ENCODE measurements at regions not wholly inside any gene's neighbourhood (a gene's known extent, or its start where the extent isn't known, plus 50 kb on each side); places are given as distances from the start of the nearest gene placed in this dataset.

DNA sequence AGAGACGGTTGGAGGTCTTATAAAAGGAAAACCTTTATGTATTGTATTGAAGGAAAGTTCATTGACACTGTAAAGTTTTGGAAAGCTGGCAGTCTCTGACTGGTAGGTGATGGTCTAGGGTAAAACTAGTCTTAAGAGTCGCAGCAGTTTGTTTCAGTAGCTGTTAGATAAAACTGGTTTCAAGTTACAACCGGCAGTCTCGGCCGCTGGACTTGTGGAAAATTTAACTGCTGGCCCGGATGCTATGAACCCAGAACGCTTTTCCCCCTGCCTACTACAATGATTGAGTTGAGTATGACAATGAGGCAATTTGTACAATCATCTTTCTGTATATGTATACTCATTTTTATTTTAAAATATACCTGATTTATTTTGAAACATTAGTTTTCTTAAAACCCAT, 1426.9 kb downstream of the AACS start:
- Histone ChIP-seq H3K4me3 (ENCODE audit: extremely low read depth in 1 of 4, insufficient read depth in 2 of 4, low read depth in 3 of 4, low read length in 4 of 4) (no peak overlapping the region), H3K27me3 (replicated peaks in 1 of 4; ENCODE audit: control insufficient read depth in 3 of 4, extremely low read depth in 1 of 4, insufficient read depth in 3 of 4, low read length in 3 of 4) (no peaks in the 10 kb centered on the region), H2BK15ac (ENCODE audit: low read length) (no peak overlapping the region), H3K79me2 (ENCODE audit: control insufficient read depth in 1 of 2, insufficient read depth in 2 of 2, low read length in 2 of 2) (no peaks in the 10 kb centered on the region), H4K8ac (ENCODE audit: extremely low read depth, insufficient read depth, low read length) (no peak overlapping the region), H2BK120ac (replicated peaks; ENCODE audit: low read depth, low read length) (no peak overlapping the region), H2AFZ (ENCODE audit: low read length) (no peak overlapping the region), H3K23ac (ENCODE audit: insufficient read length) (no peak overlapping the region), H3K4me2 (ENCODE audit: insufficient read depth in 1 of 2, low read depth in 2 of 2, low read length in 2 of 2) (no peak overlapping the region), H3K27ac (ENCODE audit: low read depth, low read length) (no peak overlapping the region), H2BK12ac (ENCODE audit: low read depth, low read length) (no peak overlapping the region), H3K9ac (replicated peaks in 1 of 4; ENCODE audit: extremely low read depth in 1 of 4, low read depth in 3 of 4, low read length in 3 of 4) (no peak overlapping the region), H3K36me3 (ENCODE audit: control insufficient read depth in 2 of 4, insufficient read depth in 4 of 4, low read length in 3 of 4) (no peaks in the 10 kb centered on the region), H3K4ac (replicated peaks; ENCODE audit: insufficient read length, low read depth, low read length) (no peak overlapping the region), H2BK5ac (ENCODE audit: low read depth, low read length) (no peak overlapping the region), H3K18ac (ENCODE audit: extremely low read depth, low read length) (no peak overlapping the region), H3K4me1 (replicated peaks in 1 of 4; ENCODE audit: control insufficient read depth in 3 of 4, insufficient read depth in 4 of 4, low read length in 3 of 4) (peaks cover 0 to 6% (median 0%) of the 10 kb centered on the region in 4 experiments; a peak in 1 of 7 replicates), H3K14ac (ENCODE audit: insufficient read length) (no peak overlapping the region), H2AK5ac (ENCODE audit: low read depth, low read length) (no peak overlapping the region), H3K9me3 (ENCODE audit: insufficient read depth in 2 of 2, low read depth in 1 of 2, low read length in 1 of 2) (peaks cover 7 to 10% of the 10 kb centered on the region in 2 experiments), H4K5ac (ENCODE audit: insufficient read length, low read depth, low read length) (no peak overlapping the region), H3K56ac (replicated peaks; ENCODE audit: insufficient read length, low read depth, low read length) (no peak overlapping the region), H4K20me1 (replicated peaks in 1 of 2; ENCODE audit: control insufficient read depth in 1 of 2, insufficient read depth in 2 of 2, low read length in 2 of 2) (no peaks in the 10 kb centered on the region), H3K79me1 (ENCODE audit: low read depth, low read length) (no peaks in the 10 kb centered on the region), H4K91ac (replicated peaks; ENCODE audit: insufficient read length, low read length) (no peak overlapping the region), H2BK20ac (ENCODE audit: low read length) (no peak overlapping the region), H3K23me2 (ENCODE audit: low read depth, low read length) (no peaks in the 10 kb centered on the region)
- POLR2A ChIA-PET (ENCODE audit: partially characterized antibody): no interaction called here
- DNase-seq (ENCODE audit: low read depth in 1 of 2, low spot score in 2 of 2) (no peak), FAIRE-seq (no peak)
- CTCF ChIA-PET (ENCODE audit: partially characterized antibody): interaction anchor here (0.6 kb wide), 1 partner anchor 1782 kb away, joined by 3 read pairs; no protein-coding TSS in a partner anchor
- TF ChIP-seq CHD1 (IDR thresholded peaks at IDR 0.05; ENCODE audit: low read depth, low read length) (no peak), RFX5 (IDR thresholded peaks at IDR 0.05; ENCODE audit: borderline replicate concordance, low read depth, low read length) (no peak), CHD2 (IDR thresholded peaks at IDR 0.05; ENCODE audit: low read length) (no peak)
- TF ChIP-seq, protein P1, sequence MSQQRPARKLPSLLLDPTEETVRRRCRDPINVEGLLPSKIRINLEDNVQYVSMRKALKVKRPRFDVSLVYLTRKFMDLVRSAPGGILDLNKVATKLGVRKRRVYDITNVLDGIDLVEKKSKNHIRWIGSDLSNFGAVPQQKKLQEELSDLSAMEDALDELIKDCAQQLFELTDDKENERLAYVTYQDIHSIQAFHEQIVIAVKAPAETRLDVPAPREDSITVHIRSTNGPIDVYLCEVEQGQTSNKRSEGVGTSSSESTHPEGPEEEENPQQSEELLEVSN (IDR thresholded peaks at IDR 0.05): no peak
- 82% methylated on average over 7 of the region's 7 CpGs; no CpG with 5 or more reads in 1 of the 2 experiments for WGBS, 2 experiments (ENCODE audit: extremely low coverage in 1 of 2, insufficient coverage in 1 of 2, insufficient read length in 1 of 2, insufficient replicate concordance in 2 of 2, low coverage in 1 of 2, low lambda C conversion rate in 2 of 2, missing lambda C conversion rate in 1 of 2)
